Fibroblast of lung (primary cell): ENCODE measurements at regions not wholly inside any gene's neighbourhood (a gene's known extent, or its start where the extent isn't known, plus 50 kb on each side); places are given as distances from the start of the nearest gene placed in this dataset.
"Not testable (repeated sequence)": the region's sequence is repeated elsewhere in the genome, so short reads cannot be mapped to it uniquely, and the experiment has no call there.

Experiments used
- DNase-seq, 2 donors: peaks; one replicate each; pipeline versions ENCODE4 v3.0.0 to v3.0.0-alpha.2; 2010; ENCODE audit warnings: low read depth in 2 of 2
- H2AFZ ChIP-seq: 2 replicates; pipeline ENCODE4 v1.5.1; 2012; ENCODE audit warnings: low read length, control low read depth, inconsistent platforms
- H3K27ac ChIP-seq: 2 replicates; pipeline ENCODE4 v1.5.1; 2011; ENCODE audit warnings: low read length, control low read depth; ENCODE audit not compliant: insufficient read depth
- H3K27me3 ChIP-seq: 2 replicates; pipeline ENCODE4 v1.5.1; 2011; ENCODE audit warnings: mild to moderate bottlenecking, low read length; ENCODE audit not compliant: control insufficient read depth, insufficient read depth
- H3K36me3 ChIP-seq: 2 replicates; pipeline ENCODE4 v1.5.1; 2011; ENCODE audit warnings: low read length; ENCODE audit not compliant: control insufficient read depth, insufficient read depth
- H3K4me1 ChIP-seq: 2 replicates; pipeline ENCODE4 v1.5.1; 2011; ENCODE audit warnings: low read length; ENCODE audit not compliant: control insufficient read depth, insufficient read depth; ENCODE audit errors: extremely low read depth
- H3K4me2 ChIP-seq: 2 replicates; pipeline ENCODE4 v1.5.1; 2011; ENCODE audit warnings: low read length, control low read depth; ENCODE audit not compliant: insufficient read depth; ENCODE audit errors: extremely low read depth
- H3K4me3 ChIP-seq, 4 experiments: fragments of 200-600 bp in 1 of 4; sonication (generic) in 1 of 4; replicated peaks in 1 of 4; 2 replicates each; pipeline ENCODE4 v1.5.1; 2011 to 2016; ENCODE audit warnings: low read length in 4 of 4, low read depth in 3 of 4, mild to moderate bottlenecking in 3 of 4, control low read depth in 2 of 4, inconsistent platforms in 1 of 4, mixed read lengths in 1 of 4; ENCODE audit not compliant: insufficient read depth in 1 of 4; ENCODE audit errors: control extremely low read depth in 1 of 4
- H3K79me2 ChIP-seq: 2 replicates; pipeline ENCODE4 v1.5.1; 2012; ENCODE audit warnings: mild to moderate bottlenecking, low read length, inconsistent platforms; ENCODE audit not compliant: control insufficient read depth, insufficient read depth
- H3K9ac ChIP-seq: 2 replicates; pipeline ENCODE4 v1.5.1; 2011; ENCODE audit warnings: mild to moderate bottlenecking, low read length, control low read depth; ENCODE audit not compliant: insufficient read depth
- H3K9me3 ChIP-seq: 2 replicates; pipeline ENCODE4 v1.5.1; 2012; ENCODE audit warnings: low read depth, low read length; ENCODE audit not compliant: control insufficient read depth, insufficient read depth
- H4K20me1 ChIP-seq: 2 replicates; pipeline ENCODE4 v1.5.1; 2011; ENCODE audit warnings: low read length; ENCODE audit not compliant: control insufficient read depth, insufficient read depth; ENCODE audit errors: extremely low read depth
- EZH2 ChIP-seq: IDR thresholded peaks from 2 replicates; pipeline ENCODE4 v1.5.1; 2012; ENCODE audit warnings: low read length, control low read depth, mild to moderate bottlenecking; ENCODE audit errors: missing control alignments
- TF ChIP-seq, protein P1 (sequence below), 2 donors: IDR thresholded peaks in 1 of 2; conservative IDR thresholded peaks in 1 of 2; 1 replicate in 1 of 2; 2 replicates in 1 of 2; pipeline ENCODE4 v1.5.1; 2011 to 2012; ENCODE audit warnings: low read length in 2 of 2, control low read depth in 1 of 2, inconsistent platforms in 1 of 2, low read depth in 1 of 2, mild to moderate bottlenecking in 1 of 2

DNA sequence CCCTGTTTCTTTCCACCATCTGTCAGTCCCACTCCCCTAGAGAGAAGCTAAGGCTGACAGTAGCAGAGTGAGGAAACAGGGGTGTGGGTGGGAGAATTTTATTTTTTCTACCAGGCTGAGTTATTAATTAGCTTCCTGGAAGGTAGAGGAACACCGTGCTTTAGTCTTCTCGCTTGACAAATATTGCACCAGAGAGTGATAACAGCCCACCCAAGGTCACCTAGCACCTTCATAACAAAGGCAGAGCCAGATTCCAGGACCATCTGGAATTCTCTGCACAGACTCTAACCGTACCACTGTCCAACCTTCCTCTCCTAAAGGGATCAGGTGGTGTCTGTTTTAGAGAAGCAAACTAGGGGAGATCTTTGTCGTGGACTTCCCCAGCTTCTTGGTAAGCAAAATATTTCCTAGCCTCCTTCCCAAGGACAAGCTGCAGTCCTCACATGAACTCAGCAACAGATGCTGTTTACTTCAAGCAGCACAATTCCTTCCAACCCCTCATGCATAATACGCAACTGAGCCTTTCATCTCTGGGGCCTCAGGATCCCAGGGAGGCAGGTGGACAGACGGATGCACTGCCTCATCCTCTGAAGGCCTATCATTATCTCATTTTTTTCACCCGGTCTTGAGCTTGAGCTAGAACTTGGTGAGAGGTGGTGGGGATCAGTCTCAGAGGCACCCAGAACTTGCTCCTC, 308.7 kb upstream of the BRINP1 start:
- no peaks in the 10 kb centered on the region for H3K36me3 ChIP-seq
- H3K27ac ChIP-seq = no peak overlapping the region
- no peak for DNase-seq
- H4K20me1 ChIP-seq = no peaks in the 10 kb centered on the region
- H2AFZ ChIP-seq = no peak overlapping the region
- H3K4me3 ChIP-seq = no peak overlapping the region
- H3K9me3 ChIP-seq = no peaks in the 10 kb centered on the region
- no peaks in the 10 kb centered on the region for H3K27me3 ChIP-seq
- no peak overlapping the region for H3K9ac ChIP-seq
- no peak for TF ChIP-seq EZH2
- TF ChIP-seq, protein P1, sequence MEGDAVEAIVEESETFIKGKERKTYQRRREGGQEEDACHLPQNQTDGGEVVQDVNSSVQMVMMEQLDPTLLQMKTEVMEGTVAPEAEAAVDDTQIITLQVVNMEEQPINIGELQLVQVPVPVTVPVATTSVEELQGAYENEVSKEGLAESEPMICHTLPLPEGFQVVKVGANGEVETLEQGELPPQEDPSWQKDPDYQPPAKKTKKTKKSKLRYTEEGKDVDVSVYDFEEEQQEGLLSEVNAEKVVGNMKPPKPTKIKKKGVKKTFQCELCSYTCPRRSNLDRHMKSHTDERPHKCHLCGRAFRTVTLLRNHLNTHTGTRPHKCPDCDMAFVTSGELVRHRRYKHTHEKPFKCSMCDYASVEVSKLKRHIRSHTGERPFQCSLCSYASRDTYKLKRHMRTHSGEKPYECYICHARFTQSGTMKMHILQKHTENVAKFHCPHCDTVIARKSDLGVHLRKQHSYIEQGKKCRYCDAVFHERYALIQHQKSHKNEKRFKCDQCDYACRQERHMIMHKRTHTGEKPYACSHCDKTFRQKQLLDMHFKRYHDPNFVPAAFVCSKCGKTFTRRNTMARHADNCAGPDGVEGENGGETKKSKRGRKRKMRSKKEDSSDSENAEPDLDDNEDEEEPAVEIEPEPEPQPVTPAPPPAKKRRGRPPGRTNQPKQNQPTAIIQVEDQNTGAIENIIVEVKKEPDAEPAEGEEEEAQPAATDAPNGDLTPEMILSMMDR (conservative IDR thresholded peaks at IDR 0.05 in 1 of 2, IDR thresholded peaks at IDR 0.05 in 1 of 2; ENCODE audit: low read depth in 1 of 2, low read length in 2 of 2) = no peak
- H3K79me2 ChIP-seq = no peaks in the 10 kb centered on the region
- no peak overlapping the region for H3K4me2 ChIP-seq
- no peaks in the 10 kb centered on the region for H3K4me1 ChIP-seq

- H3K4me3 ChIP-seq = no peak overlapping the region
- no peaks in the 10 kb centered on the region for H3K9me3 ChIP-seq
- H3K27ac ChIP-seq = no peak overlapping the region
- H3K4me1 ChIP-seq = no peaks in the 10 kb centered on the region
- H3K79me2 ChIP-seq = no peaks in the 10 kb centered on the region
- H2AFZ ChIP-seq = no peak overlapping the region
- no peak overlapping the region for H3K9ac ChIP-seq
- no peaks in the 10 kb centered on the region for H4K20me1 ChIP-seq
- no peak for TF ChIP-seq EZH2
- TF ChIP-seq, protein P1 (conservative IDR thresholded peaks at IDR 0.05 in 1 of 2, IDR thresholded peaks at IDR 0.05 in 1 of 2; ENCODE audit: low read depth in 1 of 2, low read length in 2 of 2) = no peak
- H3K4me2 ChIP-seq = no peak overlapping the region
- DNase-seq = no peak
- H3K27me3 ChIP-seq = no peaks in the 10 kb centered on the region
- H3K36me3 ChIP-seq = no peaks in the 10 kb centered on the region
Observed at GRCh38 chr9:119675951-119676350, 306.7 kb upstream of the BRINP1 start.

GRCh38 chr9:119672763-119673162, 303.5 kb upstream of the BRINP1 start:
- H3K4me1 ChIP-seq, H3K27ac ChIP-seq, DNase-seq, H3K27me3 ChIP-seq, H3K36me3 ChIP-seq, H3K4me2 ChIP-seq, H3K9ac ChIP-seq, H2AFZ ChIP-seq, H3K9me3 ChIP-seq, H4K20me1 ChIP-seq, H3K79me2 ChIP-seq, H3K4me3 ChIP-seq: not testable (repeated sequence)
